ENCODE measurements at regions not wholly inside any gene's neighbourhood (a gene's known extent, or its start where the extent isn't known, plus 50 kb on each side); places are given as distances from the start of the nearest gene placed in this dataset.
A peak's percentile ranks its signal among the peaks of the same experiment; 100 is the strongest.

- ATAC-seq (no peak), DNase-seq (no peak)
Observed at GRCh38 chr7:155202106-155202871, 95.4 kb upstream of the INSIG1 start.

GRCh38 chr7:155203059-155203881, 94.4 kb upstream of the INSIG1 start:
- DNase-seq = no peak
- ATAC-seq = no peak

GRCh38 chr7:155203882-155204691, 93.6 kb upstream of the INSIG1 start:
- ATAC-seq = no peak
- no peak for DNase-seq

- ATAC-seq (no peak), DNase-seq (no peak)
Observed at GRCh38 chr7:155204744-155205367, 92.8 kb upstream of the INSIG1 start.

GRCh38 chr7:155205368-155206317, 92.0 kb upstream of the INSIG1 start:
- DNase-seq = peak; percentile 85
- ATAC-seq = peak; percentile 90

- peak; percentile 79 for DNase-seq
- peak; percentile 33 for ATAC-seq
Observed at GRCh38 chr7:155206318-155207020, 91.2 kb upstream of the INSIG1 start.

GRCh38 chr7:155207326-155208002, 90.2 kb upstream of the INSIG1 start:
- DNase-seq (no peak), ATAC-seq (no peak)

- DNase-seq = no peak
- ATAC-seq = no peak
Observed at GRCh38 chr7:155208681-155209477, 88.8 kb upstream of the INSIG1 start.

GRCh38 chr7:155209478-155210319, 88.0 kb upstream of the INSIG1 start:
- no peak for ATAC-seq
- no peak for DNase-seq

- DNase-seq (no peak), ATAC-seq (no peak)
Observed at GRCh38 chr7:155210356-155210755, 87.3 kb upstream of the INSIG1 start.

GRCh38 chr7:155211173-155211572, 86.5 kb upstream of the INSIG1 start:
- DNase-seq = no peak
- no peak for ATAC-seq

- ATAC-seq (no peak), DNase-seq (no peak)
Observed at GRCh38 chr7:155211761-155212160, 85.9 kb upstream of the INSIG1 start.

GRCh38 chr7:155212301-155213015, 85.2 kb upstream of the INSIG1 start:
- DNase-seq = no peak
- no peak for ATAC-seq

GRCh38 chr7:155213385-155213784, 84.3 kb upstream of the INSIG1 start:
- ATAC-seq (no peak), DNase-seq (no peak)

- ATAC-seq (no peak), DNase-seq (no peak)
Observed at GRCh38 chr7:155213955-155214740, 83.5 kb upstream of the INSIG1 start.

GRCh38 chr7:155215576-155216325, 81.9 kb upstream of the INSIG1 start:
- ATAC-seq = no peak
- DNase-seq = no peak

All from stimulated activated naive CD8-positive, alpha-beta T cell treated with anti-CD3 and anti-CD28 coated beads, Interleukin-15, Interleukin-2, amounts not matched to agents 100 U/mL and 50 U/mL, for 24 hours (primary cell).